GM19035 (cell line): ENCODE measurements at regions not wholly inside any gene's neighbourhood (a gene's known extent, or its start where the extent isn't known, plus 50 kb on each side); places are given as distances from the start of the nearest gene placed in this dataset.

ENCODE experiments used
- ATAC-seq: cut with Tn5 transposase; IDR thresholded peaks from one replicate; pipeline ENCODE4 v1.9.1; 2021; ENCODE audit not compliant: unreplicated experiment

DNA sequence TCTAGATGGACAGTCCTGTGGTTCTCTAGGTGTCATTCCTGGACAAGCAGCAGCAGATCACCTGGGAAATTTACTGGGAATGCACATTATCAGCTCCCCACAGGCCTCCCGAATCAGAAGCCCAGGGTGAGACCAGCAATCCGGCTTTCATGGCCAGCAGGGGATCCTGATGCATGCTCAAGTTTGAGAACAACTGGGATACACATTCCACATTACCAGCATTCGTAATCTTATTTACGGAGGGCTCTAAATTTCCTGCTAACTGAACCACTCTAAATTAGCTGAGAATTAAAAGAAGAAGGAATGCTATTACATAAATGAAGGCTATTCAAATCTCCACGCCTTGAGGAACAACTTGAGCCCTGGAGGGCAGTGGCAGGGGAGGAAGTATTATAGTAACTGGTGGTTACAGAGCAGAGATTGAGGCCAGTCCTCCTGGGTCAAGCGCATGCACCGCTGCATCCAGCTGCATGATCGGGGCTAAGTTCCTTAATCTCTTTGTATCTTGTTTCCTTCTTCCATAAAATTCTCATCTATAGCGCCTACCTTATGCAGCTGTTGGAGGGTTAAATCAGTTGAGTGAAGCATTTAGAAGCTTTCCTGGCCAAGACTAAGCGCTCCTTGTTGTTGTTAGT is 403.7 kb downstream of the CDH26 start:
- no peak for ATAC-seq

DNA sequence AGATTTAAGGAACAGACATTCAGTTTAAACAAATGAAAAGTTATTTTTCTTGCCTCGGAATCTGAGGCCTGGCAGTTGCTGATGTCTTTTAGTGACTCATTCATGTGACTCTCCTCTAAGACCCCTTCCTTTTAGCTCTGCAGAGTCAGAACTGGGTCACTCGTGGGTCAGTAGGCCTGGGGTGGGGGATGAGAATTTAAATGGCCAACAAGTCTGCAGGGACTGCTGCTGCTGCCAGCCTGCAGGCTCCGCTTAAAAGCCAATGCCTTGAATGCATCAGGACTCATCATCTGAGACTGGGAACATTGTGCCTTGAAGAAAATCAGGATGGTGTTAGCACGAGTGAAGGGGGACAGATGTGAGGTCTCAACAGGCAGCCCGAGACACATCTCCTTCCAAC is 404.3 kb downstream of the CDH26 start:
- no peak for ATAC-seq

DNA sequence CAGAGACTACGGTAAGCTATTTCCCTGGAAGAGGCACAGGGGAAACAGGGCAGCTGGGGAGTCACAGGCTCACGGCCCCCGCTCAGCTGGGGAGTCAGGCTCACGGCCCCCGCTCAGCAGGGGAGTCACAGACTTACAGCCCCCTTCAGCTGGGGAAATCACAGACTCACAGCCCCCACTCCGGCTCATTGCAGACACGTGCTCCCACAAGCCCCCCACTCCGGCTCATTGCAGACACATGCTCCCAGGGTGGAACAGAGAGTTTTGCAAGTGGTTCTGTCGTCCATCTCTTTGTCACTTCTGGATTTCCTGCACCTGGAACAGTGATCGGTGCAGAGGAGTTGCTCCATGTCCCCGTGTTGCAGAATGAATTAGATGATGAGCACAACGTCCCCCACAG is 405.5 kb downstream of the CDH26 start:
- no peak for ATAC-seq

DNA sequence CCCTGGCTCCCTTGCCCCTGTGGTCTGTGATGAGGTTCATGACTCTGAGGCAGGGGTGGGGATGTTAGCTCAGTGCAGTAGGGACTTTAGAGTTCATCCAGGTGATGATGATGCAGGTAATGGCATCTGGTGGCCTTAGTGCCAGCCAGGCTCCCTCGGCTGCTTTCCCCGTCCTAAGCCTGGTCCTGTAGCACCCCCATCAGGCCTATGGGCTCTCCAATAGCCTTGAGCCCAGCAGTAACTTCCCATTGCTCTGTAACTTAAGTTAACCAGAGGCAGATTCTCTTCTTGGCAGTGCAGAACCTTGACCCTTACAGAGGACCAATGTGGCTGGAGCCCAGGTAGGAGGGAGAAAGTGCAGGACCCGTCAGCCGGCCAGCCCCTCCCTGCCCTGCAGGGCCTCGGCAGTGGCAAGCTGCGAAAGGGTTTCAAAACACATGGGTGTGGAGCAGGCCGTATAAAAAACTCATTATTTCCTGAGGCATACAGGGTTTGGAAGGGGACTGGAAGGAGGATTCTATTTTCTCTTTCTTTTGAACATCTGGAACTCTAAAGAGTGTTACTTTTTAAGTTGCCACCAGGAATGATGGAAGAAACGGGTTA is 406.9 kb downstream of the CDH26 start:
- ATAC-seq: no peak

DNA sequence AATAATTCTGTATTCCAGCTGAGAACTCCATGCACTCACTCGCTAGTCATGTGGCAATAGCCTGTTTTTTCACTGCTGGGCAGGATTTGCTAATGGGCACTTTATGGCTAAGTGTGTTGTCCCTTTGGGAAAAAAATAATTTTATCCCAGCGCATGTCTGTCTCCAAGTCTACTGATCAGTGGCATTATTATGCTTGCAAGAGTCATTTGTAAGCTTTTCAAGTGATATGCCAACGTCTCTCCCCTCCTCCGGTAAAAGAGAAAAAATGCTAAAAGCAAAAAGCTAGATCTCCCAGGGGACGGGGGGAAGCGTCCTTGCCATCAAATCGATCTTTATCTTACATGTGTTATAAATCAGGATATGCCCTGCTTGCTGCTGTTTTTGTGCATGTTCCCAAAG is 407.7 kb downstream of the CDH26 start:
- ATAC-seq: no peak

DNA sequence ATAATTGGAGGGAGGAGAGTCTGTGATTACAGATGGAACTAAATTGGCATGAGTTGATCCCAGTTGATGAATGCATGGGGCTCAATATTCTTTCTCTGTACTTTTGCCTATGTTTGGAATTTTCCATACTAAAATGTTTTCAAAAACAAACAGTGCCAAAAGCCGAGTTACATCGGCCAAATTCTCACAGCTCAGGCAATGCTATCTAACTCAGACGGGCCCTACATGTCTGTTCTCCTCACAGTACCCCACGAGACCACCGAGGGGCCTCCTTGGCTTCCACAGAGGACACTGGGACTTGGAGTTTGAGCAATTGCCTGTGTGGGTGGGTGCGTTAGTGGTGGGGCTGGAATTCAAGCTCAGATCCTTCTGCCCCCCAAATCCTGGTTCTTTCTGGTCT is 413.2 kb downstream of the CDH26 start:
- ATAC-seq: no peak

DNA sequence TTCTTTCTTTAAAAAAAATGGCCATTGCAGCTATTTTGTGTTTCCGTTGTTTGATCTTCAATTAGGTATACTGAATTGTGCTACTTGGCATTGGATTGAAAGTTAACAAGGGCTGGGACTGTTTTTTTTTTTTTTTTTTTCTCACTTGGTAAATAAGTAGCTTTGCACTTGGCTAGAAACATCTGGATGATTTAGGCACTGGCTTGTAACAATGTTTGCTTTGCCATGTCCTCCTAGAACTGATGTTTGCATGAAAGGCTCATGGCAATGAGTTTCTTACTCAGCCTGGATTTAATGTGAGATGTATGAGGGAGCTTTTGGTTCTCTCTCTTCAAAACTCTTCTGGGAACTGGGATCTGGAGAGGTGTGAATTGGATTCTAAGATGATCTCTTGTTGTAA is 414.1 kb downstream of the CDH26 start:
- ATAC-seq: no peak

DNA sequence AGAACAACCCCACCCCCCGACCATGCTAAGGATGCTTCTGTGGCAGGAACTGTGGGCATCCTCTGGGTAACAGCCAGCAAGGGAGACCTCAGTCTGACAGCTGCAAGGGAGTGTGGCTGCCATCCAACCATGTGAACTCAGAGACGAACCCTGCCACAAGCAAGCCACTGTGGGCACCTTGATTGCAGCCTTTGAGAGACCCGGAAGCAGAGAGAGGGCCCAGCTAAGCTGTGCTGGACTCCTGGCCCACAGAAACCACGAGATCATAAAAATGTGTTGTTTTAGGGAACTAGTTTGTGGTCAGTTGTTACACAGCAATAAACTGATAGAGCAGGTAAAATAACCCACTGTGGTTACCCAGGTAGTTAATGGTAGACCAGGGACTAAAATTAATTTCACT is 414.6 kb downstream of the CDH26 start:
- no peak for ATAC-seq

DNA sequence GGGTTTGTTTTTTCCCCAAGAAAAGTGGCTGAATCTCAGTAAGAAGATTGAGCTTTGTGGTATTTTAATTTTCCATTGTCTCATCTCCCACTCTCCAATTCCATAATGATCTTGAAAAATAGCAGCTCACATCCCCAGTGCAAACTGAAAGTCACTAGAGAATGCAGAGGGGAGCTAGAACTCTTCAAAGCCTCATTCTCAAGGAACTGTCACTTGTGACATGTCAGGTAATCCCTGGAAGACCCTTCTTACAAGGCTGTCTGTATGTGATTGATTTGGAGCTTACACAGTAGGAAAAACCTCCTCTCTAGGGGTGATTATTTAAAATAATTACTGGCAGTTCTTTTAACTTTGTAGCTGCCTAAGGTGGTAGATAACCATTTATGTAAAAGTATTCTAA is 420.4 kb downstream of the CDH26 start:
- no peak for ATAC-seq

DNA sequence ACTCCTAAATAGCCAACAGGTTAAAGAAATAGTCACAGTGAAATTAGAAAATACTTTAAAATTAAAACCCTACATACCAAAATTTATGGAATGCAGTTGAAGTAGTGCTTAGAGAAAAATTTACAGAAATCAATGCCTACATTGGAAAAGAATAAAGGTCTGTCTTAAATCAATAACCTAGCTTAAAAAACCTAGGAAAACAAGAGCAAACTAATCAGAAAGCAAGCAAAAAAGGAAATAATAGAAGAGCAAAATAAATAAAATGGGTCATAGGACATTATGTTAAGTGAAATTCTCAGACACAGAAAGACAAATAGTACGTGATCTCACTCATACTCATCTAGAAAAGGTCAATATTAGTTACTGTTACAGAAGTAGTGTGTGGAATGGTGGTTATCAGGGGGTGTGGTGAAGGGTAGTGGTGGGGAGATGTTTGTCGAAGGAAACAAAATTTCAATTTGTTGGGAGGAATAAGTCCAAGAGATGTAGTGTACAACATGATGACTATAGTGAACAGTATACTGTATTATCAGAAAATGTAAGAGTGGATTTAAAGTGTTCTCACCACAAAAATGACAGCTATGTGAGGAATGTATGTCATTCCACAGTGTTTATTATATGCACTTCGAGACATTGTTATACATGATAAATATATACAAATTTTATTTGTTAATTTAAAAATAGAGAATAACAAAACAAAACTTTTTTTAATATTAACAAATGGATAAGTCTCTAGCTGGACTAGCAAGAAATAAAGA is 423.6 kb downstream of the CDH26 start:
- no peak for ATAC-seq

DNA sequence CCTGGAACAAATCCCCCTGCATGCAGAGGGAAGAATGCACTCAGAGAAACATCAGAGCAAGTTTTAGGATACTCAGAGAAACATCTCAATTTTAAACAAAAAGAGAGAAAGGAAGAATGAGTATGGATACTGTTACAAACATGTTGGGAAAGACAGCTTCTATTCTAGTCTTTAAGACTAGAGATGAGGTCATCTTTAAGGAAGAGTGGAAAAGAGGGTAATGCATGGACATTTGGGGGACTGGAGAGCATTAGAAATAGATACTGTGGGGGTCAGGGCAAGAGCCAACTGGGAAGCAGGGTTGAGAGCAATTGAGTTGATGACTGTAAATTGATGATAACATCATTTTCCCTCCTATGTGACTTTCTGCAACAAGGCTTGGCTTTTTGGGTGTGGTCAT is 431.2 kb downstream of the CDH26 start:
- no peak for ATAC-seq

DNA sequence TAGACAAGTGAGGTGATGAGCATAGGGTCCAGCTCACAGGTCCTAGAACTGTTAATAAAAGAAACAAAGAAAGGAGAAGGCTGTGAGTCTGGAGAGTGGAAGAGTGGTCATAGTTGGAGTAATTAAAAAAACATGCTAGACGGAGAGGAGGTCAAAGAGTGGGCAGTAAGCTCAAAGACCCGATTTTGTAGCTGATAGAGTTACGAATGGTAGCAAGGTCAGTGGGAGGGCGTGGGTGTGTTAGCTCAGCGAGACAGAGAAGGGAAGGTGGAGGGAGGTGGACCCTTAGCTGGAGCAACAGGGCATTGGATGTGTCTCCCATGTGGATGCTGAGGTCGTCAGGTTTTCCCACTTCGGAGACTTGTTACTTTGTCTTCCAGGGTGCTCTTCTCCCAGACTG is 431.7 kb downstream of the CDH26 start:
- no peak for ATAC-seq

DNA sequence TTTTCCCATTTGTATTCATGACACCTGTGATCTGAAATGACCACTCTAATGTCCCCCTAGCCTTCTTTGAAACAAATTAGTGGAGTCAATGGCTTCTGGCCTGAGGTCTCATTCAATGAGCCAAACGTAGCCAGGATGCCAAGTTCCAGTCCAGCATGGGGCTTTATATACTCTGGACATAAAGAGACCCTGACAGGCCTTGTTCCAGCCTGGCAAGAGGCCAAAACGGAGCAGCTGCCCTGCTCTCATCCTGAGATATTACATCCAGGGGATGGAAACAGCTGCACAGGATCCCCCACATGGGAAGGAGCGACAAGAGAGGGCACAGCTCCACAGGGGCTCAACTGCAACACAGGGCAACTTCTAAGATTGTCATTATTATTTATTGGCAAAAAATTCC is 437.8 kb downstream of the CDH26 start:
- no peak for ATAC-seq

DNA sequence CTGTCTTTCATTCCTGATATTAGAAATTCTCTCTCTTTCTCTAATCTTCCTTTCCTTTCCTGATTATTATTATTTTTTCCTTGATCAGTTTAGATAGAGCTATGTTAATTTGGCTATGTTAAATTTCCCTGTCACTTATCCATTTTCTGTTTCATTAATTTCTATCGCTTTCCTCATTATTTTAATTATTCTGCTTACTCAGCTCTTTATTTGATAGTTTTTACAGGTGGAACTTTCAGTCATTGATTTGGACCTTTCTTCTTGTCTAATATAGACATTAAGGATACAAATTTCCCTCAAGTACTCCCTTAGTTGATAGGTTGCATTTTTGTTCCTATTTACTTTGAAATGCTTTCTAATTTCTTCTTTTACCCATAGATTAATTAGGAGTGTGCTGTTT is 442.3 kb downstream of the CDH26 start:
- no peak for ATAC-seq

DNA sequence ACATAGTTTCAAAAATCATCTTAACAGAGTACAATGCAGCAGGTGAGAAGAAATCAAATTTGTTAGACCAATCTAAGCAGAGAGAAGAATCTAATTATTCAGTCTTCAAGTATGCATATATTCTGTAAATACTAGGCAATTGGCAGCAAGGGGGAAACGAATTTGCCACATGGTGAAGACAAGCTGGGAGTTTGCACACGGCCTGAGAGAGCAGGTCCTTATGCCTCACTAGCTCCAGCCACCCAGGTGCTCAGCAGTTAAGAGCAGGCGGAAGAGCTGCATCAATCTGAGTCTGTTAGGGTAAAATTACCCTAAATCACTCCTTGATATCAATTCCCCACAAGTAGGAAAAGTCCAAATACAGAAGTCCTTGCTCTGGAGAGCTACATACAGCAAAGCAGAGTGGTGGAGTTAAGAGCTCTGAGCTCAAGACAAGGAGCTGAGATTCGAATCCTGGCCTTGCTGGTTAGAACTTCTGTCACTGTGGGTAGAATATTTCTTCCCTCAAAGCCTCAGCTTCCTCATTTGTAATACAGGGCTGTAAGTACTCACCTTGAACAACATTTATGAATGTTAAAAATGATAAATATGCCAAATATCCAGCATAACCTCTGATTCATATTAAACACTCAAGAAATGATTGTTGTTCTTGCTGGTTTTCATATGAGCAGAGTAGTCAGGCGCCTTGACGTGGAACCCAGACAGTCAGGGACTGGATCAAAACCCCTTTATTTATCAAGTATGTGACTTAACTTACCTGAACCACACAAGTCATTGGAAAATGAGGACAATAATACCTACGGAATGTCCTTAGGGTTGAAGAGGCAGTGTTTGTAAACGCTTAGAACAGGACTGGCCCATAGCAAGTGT is 444.2 kb downstream of the CDH26 start:
- no peak for ATAC-seq

DNA sequence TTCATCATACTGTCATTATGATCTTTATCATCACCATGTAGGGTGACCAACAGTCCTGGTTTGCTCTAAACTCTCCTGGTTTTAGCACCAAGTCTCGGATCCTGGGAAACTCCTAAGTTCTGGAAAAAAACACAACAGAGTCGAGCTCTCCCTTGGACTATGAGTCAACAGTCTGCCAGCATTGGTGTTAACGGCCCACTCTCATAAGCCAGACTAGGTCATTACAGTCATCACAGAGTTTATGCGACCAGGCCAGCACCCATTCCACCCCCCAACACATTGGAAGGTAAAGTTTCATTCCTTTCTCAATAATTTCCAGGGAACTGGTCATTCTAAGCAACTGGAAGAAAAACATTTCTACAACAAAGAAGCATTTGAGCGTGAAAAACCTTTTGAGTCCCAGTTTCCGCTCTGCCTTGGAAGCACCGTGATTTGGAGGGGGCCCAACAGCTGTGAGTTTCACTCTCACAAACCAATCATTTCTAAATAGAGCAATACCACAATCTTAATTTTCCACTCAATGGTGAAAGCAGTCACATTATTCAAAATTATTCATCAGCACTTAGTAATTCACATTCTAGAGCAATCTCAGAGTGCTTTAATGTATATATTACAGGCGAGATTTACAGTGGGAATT is 445.0 kb downstream of the CDH26 start:
- no peak for ATAC-seq

DNA sequence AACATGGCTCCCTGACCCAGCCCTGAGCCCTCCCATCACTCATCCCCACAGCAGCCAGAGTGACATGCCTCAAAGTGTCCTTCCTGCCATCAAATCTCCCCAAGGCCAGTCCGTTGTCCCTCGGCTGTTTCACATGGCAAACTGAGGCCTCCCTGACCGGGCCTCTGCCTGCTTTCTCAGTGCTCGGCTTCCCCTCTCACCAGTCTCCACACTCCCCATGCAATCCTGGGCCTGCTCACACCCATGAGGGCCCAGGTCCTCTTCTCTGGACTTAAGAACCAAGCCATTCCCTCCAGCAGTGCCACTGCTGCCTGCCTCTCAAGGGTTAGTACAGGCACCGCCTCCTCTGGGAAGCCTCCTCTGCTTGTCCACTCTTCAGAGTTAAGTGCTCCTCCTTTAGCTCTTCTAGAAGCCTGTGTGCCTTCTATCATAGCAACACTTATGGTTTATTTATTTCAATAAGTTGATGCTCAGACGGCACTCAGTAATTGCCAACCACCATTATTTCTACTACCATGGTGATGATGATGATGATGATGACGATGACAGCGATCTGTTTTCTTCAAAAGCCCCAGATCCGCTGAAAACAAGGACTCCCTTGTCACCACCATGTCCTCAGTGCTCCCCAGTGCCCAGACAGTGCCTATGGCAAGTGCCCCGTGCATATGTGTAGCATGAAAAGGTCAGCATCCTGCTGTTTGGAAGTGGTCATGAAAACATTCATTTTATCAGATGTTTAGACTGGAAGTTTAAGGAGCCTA is 449.0 kb downstream of the CDH26 start:
- no peak for ATAC-seq

DNA sequence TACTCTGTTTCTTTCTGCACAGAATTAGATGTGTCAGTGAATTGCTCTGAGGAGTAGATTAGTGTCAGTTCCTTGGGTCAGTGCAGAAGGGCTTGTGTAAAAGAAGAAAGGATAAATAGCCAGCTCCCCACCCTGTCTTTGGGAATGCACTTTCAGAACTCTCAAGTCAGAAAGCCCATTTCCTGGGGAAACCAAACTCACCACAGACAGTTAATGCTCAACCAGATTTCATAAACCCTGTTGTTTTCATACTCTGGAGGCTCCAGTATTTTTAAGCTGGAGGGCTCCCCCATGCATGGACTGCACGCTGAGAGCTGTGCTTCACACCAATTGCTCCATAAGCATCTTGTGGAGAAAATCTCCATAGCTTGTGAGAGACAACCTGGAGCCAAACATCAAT is 449.7 kb downstream of the CDH26 start:
- ATAC-seq: no peak

DNA sequence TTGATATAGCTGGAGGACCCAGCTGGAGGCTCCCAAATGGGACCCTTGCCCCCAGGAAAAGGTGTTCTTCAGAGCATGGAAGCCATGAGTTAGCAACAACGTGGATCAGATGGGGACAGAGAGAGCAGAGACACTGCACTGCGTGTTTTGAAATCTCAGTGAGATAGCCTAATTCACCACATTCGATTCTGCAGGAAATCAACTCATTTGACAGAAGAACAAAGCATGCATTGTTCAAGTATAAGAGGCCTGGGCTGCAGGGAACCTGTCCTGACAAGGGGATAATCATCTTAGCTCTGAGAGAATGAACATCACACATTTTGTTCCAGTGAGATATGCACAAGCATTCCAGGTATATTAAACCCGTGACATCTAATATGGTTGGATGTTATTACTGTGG is 450.2 kb downstream of the CDH26 start:
- ATAC-seq: no peak

DNA sequence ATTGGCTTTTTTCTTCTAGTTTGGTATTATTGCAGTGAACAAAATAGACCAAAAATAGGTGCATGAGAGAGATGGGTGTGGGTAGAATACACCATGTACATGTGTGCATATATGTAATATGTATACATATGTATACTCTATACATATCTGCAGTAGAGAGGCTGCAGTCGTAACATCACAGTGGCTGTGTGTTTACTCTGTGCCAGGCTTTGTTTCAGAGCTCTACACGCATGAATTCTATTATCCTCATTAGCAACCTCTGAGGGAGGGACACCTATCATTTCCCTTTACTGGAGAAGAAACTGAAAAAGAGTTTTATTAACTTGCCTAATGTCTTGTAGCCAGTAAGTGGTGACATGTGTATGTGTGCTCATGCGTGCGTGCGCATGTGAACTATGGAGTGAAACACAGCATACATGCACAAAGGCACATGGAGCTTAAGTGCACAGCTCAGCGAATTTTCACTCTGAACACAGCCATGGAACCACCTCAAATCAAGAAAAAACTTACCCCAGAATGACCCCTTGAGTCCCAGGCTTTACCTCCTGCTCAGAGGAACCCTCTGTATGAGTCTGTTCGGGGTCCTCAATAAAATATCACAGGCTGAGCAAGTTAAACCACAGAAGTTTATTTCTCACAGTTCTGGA is 452.5 kb downstream of the CDH26 start:
- no peak for ATAC-seq
